Lower leg skin (tissue), 4 donors: ENCODE measurements at regions not wholly inside any gene's neighbourhood (a gene's known extent, or its start where the extent isn't known, plus 50 kb on each side); places are given as distances from the start of the nearest gene placed in this dataset.

Source experiments
- DNase-seq, 2 donors: peaks; one replicate each; pipeline ENCODE4 v3.0.0-alpha.2; 2019; ENCODE audit warnings: low spot score in 2 of 2
- H3K4me3 ChIP-seq: fragments of 200-600 bp; sonication (generic); 2 replicates; pipeline ENCODE4 v1.5.1; 2017; ENCODE audit warnings: mild to moderate bottlenecking, low read depth; ENCODE audit not compliant: poor library complexity, severe bottlenecking
- CTCF ChIP-seq, 3 donors: fragments of 450-650 bp; IDR thresholded peaks; one replicate each; pipeline ENCODE4 v1.5.1; 2016; ENCODE audit warnings: antibody characterized with exemption in 3 of 3, mild to moderate bottlenecking in 3 of 3, moderate library complexity in 2 of 3
- POLR2A ChIP-seq, 2 donors: fragments of 450-650 bp; IDR thresholded peaks; one replicate each; pipeline ENCODE4 v1.6.1; 2016 to 2017; ENCODE audit warnings: antibody characterized with exemption in 2 of 2, mild to moderate bottlenecking in 1 of 2, moderate library complexity in 1 of 2
- WGBS, 2 donors: methylation state at CpG; one replicate each; pipeline ENCODE4 v1.1.5; 2018; 5-methylcytosine and 5-hydroxymethylcytosine counted together
- intact Hi-C: fragments of 100-400 bp; cut with DNase I; formaldehyde crosslinking; loops from one replicate; pipeline ENCODE4 v1.15.0; 2023; ENCODE audit warnings: low total_unique reads

DNA sequence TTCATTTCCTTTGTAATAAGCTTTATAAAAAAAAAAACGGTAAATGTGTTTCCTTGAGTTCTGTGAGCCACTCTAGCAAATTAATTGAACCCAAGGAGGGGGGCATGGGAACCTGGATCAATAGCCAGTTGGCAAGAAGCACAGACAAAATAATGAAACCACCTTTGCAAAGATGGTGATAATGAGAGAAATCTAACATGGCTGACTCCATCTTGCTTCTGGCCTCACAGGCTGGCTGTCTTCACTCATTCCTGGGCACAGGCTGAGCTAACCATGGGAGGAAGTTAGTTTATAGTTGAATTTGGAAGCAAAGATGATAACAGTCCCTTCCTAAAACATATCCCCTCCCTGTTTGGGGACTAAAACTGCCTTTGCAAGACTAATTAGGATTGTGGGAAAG is 95.1 kb downstream of the B3GNT2 start:
- no peak for DNase-seq
- H3K4me3 ChIP-seq = no peak overlapping the region
- 91 to 92% methylated on average over 1 of the region's 1 CpG for WGBS, 2 donors
- TF ChIP-seq POLR2A (IDR thresholded peaks at IDR 0.05) (no peak), CTCF (IDR thresholded peaks at IDR 0.05) (no peak)
- intact Hi-C loops = no loop called here

DNA sequence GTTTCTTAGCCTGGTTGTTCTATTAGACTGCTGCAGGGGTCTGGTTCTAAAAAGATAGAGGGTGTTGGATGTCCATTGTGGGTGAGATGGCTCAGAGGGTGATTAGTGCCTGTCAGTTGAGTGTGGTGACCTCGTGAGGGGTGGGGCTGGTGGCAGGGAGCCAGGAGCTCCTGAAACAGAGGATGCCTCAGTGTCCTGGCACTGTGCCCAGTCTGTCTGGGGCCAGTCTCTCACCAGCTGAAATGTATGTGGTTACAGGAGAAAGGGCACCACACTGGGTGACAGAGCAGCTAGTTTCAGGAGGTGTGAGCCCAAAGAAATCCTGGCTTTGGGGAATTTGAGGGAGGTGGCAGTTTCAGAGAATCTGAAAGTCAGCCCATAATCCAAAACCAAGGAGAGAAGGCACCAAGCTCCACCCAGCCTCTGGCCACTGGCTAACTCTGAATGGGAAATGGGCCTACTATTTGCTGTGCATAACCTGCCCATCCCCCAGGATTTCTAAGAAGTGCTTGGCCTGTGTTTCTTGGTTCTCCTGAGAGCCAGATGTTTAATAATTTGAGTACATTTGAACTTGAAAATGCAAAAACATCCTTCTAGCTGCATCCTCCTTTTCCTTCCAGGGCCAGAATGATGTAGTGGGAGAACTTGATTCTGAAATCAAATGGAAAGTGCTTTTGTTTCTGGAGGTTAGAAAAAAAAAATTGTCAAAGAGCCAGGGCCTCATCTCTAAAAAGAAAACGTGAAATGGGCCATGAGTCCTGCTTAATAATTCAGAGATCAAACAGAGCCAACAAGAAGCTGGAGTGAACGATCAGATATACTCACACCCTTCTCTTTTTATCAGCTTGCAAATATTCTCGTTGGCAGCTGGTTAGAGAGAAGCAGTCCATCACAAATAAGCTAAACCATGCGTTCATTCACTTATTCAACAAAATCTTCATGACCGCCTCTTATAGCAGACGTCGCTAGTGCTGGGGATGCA is 92.3 kb downstream of the B3GNT2 start:
- intact Hi-C loops = no loop called here
- no peak for TF ChIP-seq POLR2A (IDR thresholded peaks at IDR 0.05)
- no peak for TF ChIP-seq CTCF (IDR thresholded peaks at IDR 0.05)
- WGBS, 2 donors = 55 to 60% methylated on average over 8 of the region's 8 CpGs
- peak; percentile 57 to 87 for DNase-seq
- no peak overlapping the region for H3K4me3 ChIP-seq

DNA sequence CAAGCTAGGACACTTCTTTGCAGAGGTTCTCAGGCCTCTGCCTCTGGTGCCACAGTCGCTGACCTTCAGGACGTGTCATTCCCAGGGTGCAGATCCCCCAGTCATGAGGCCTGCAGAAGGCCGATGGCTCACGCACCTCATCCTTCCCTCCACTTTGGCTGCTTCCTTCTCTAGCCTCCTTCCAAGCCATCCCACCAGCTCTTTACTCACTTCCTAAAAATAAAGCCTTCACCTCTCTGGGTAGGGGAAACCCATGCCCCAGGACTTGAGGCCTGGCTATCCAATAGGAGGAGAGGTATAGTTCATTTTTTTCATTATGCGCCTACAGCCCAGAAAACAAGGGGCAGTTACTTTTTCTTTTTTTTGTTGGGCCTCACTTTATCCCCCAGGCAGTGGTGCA is 91.4 kb downstream of the B3GNT2 start:
- DNase-seq = no peak
- no peak for TF ChIP-seq CTCF (IDR thresholded peaks at IDR 0.05)
- no peak for TF ChIP-seq POLR2A (IDR thresholded peaks at IDR 0.05)
- intact Hi-C loops = no loop called here
- 93 to 100% methylated on average over 5 of the region's 5 CpGs for WGBS, 2 donors
- no peak overlapping the region for H3K4me3 ChIP-seq

DNA sequence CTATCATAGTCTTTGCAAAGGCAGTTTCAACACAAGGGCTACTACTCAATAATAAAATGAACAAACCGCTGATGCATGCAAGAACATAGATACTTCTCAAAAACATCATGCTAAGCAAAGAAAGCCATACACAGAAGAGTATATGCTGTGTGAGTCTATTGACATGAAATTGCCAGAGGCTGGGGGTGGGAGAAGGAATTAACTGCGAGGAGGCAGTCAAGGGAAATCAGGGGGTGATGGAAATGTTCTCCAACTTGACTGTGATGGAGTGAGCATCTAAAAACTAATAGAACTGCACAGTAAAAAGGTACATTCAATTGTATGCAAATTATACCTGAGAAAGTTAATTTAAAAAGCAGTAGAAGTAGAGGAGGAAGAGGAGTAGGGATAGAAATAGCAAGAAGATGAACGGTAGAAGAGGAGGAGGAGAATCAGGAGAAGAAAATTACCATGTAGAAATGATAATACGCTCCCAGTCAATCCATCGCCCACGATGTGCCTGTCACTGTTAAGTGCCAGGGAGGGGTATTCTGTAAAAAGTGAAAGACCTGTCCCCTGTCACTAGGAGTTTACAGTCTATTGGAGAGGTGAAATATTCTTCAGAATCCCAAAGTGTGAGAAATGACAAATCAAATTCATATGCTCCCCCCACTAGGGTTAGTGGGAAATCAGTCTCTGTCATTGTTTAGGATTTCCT is 90.3 kb downstream of the B3GNT2 start:
- intact Hi-C loops = no loop called here
- WGBS, 2 donors = 87 to 94% methylated on average over 6 of the region's 6 CpGs

GRCh38 chr2:62284980-62285379 is 89.1 kb downstream of the B3GNT2 start:
- TF ChIP-seq CTCF (IDR thresholded peaks at IDR 0.05) (no peak), POLR2A (IDR thresholded peaks at IDR 0.05) (no peak)
- DNase-seq = no peak
- intact Hi-C loops = no loop called here
- no peak overlapping the region for H3K4me3 ChIP-seq
- WGBS, 2 donors = 79 to 87% methylated on average over 4 of the region's 4 CpGs

More for the DNA sequence above, 90.3 kb downstream of the B3GNT2 start:
- DNase-seq = no peak
- TF ChIP-seq POLR2A (IDR thresholded peaks at IDR 0.05) = no peak
- TF ChIP-seq CTCF (IDR thresholded peaks at IDR 0.05) = no peak
- no peak overlapping the region for H3K4me3 ChIP-seq
